Ovary (tissue), 3 donors: ENCODE measurements at regions not wholly inside any gene's neighbourhood (a gene's known extent, or its start where the extent isn't known, plus 50 kb on each side); places are given as distances from the start of the nearest gene placed in this dataset.

Experiments used
- POLR2A ChIP-seq: fragments of 450-650 bp; IDR thresholded peaks from one replicate; pipeline ENCODE4 v1.6.1; 2017; ENCODE audit warnings: antibody characterized with exemption, mild to moderate bottlenecking, moderate library complexity
- TF ChIP-seq, protein P1 (sequence below), 3 donors: fragments of 450-650 bp in 2 of 3; fragments of 200-600 bp in 1 of 3; IDR thresholded peaks; one replicate each; pipeline versions ENCODE4 v1.5.1 to v1.8.0; 2016 to 2022; ENCODE audit warnings: antibody characterized with exemption in 3 of 3, mild to moderate bottlenecking in 1 of 3
- donor health status: DM: no; HTN: no; CAD: no.

DNA sequence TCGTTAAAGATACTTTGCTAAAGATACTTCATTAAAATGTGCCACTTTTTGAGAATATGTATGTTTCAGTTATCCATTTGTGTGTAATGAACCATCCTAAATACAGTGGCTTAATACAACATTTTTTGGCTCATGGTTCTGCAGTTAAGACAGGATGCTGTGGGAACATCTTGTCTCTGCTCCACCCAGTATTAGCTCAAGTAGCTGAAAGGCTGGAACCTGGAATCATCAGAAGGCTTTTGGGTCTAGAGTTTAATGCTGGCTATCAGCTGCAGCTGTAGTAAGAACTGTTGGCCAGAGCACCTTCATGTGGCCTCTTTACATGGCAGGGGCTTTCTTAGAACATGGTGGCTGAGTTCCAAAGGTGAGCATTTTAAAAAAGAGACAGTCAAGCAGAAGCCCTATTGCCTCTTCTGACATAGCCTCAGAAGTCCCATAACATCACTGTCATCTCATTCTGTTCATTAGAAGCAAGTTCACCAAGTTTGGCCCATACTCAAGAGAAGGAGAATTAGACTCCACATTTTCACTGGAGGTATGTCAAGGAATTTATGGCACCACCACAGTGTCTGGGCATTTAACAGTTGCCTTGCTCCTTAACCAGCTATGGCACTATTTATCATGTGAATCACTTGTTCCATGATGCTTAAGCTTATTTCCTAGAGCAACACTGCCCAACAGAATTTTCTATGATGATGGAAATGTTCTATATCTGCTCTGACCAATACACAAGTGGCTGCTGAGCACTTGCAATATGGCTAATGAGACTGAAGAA lies 70.4 kb upstream of the PDZRN3 start:
- TF ChIP-seq, protein P1, sequence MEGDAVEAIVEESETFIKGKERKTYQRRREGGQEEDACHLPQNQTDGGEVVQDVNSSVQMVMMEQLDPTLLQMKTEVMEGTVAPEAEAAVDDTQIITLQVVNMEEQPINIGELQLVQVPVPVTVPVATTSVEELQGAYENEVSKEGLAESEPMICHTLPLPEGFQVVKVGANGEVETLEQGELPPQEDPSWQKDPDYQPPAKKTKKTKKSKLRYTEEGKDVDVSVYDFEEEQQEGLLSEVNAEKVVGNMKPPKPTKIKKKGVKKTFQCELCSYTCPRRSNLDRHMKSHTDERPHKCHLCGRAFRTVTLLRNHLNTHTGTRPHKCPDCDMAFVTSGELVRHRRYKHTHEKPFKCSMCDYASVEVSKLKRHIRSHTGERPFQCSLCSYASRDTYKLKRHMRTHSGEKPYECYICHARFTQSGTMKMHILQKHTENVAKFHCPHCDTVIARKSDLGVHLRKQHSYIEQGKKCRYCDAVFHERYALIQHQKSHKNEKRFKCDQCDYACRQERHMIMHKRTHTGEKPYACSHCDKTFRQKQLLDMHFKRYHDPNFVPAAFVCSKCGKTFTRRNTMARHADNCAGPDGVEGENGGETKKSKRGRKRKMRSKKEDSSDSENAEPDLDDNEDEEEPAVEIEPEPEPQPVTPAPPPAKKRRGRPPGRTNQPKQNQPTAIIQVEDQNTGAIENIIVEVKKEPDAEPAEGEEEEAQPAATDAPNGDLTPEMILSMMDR (IDR thresholded peaks at IDR 0.05) = no peak
- no peak for TF ChIP-seq POLR2A
